Inferior parietal cortex (tissue), 1 donor: ENCODE measurements at regions not wholly inside any gene's neighbourhood (a gene's known extent, or its start where the extent isn't known, plus 50 kb on each side); places are given as distances from the start of the nearest gene placed in this dataset.
"Not testable (repeated sequence)": the region's sequence is repeated elsewhere in the genome, so short reads cannot be mapped to it uniquely, and the experiment has no call there.

ENCODE experiments used
- DNase-seq: peaks from one replicate; pipeline ENCODE4 v3.0.0-alpha.2; 2016; ENCODE audit errors: extremely low spot score

DNA sequence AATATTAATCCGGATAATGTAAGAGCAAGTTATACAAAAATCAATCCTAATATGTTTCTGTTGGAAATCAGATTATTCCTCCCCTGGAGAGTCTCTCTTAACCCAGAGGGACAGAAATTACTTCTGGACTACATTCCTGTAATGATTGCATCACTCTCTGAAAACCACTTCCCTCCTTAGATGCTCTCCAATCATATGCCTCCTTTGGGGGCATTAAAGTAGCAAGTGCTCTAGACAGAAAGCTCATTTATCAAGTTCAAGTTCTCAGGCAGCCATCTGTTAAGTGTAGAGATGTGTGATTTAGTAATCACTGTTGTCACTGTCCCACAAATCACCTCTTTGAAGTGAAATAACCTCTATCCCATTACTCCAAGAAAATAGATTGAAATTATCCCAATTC, 247.1 kb downstream of the SLCO4C1 start:
- DNase-seq: no peak

- DNase-seq: not testable (repeated sequence)
Measured at GRCh38 chr5:102047073-102047472, 249.0 kb downstream of the SLCO4C1 start.

DNA sequence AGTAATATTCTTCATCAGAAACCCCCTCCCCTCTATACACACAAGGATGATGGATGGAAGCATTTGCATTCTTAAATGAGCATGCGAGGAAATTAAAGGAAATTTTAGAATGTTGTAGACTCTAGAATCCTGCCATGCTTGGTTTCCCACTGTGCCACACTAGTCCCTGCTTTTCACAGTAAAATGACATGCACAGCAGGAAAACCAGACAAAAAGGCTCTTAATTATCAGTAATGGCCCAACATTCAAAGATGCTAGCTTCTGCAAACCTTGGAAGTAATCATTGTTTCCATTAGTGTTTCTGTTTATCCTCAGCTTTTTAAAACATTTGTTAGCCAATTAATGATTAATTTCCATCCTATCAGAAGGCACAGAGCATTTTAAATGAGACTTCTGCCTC, 255.8 kb downstream of the SLCO4C1 start:
- no peak for DNase-seq

DNA sequence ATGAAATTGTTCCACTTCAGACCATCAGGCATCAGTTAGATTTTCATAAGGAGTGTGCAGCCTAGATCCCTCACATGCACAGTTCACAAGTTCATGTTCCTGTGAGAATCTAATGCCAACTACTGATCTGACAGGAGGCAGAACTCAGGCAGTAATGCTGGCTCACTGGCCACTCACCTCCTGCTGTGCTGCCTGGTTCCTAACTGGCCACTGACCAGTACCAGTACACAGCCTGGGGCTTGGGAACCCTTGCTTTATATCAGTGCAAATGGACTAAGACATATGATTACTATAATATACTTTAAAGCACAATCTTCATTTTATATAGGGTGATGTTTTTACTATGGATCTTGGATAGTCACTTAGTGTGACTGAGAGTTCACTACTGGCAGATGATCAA, 259.2 kb downstream of the SLCO4C1 start:
- DNase-seq: no peak

DNA sequence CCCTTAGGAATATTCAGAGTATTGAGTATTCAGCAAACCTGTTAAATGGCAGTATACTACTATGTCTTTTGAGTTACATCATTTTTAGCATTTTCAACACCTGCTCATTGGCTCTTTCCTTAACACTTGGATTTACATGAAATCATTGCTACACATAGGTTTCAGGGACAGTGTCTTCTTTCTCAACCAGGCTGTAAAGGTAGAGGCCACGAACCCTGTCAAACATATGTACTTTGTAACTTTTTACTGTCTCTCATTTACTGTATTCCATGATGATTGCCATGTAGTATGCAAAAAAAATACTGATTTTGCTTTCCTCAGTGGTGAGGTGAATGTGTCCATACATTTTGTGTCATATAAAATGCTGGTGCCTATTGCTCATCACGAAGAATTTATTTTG, 264.4 kb downstream of the SLCO4C1 start:
- no peak for DNase-seq

GRCh38 chr5:102018690-102019089, 277.4 kb downstream of the SLCO4C1 start:
- no peak for DNase-seq

- no peak for DNase-seq
Measured at GRCh38 chr5:102018279-102018678, 277.8 kb downstream of the SLCO4C1 start.

DNA sequence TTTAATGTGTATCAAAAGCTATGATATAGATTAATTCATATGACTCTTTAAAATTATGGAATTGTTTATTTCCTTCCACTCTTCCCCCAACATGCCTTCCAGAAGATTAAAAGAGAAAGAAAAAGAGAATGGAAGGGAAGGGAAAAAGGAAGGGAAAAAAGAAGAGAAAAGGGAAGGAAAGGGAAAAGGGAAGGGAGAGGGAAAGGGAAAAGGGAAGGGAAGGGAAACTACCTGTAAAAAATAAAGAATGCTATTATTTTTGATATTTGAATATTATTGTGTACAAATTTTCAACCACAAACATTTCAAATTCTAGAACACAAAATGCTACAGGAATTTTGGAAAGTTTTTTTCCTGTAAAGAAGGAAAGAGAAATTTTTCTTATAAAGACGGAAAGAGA, 281.7 kb downstream of the SLCO4C1 start:
- DNase-seq: no peak

GRCh38 chr5:102010644-102011043, 285.4 kb downstream of the SLCO4C1 start:
- no peak for DNase-seq

DNA sequence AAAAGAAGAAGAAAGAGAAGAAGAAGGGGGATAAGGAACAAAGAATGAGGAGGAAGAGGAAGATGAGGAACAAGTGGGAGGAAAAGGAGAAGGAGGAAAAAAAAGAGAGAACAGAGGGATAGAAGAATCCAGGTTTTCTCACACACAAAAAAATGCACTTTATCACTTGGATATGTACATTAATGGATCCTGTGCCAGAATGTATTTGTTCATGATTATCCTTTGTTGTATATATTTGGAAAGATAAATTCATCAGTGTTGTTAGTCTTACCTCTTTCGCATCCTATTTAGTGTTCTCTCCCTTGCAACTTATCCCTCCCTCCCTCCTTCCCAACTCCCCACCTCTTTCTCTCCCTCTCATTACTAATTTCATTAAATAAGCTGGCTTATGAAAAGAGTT, 298.8 kb downstream of the SLCO4C1 start:
- no peak for DNase-seq

- no peak for DNase-seq
Measured at GRCh38 chr5:101995585-101995984, 300.5 kb downstream of the SLCO4C1 start.

GRCh38 chr5:101991486-101991885, 304.6 kb downstream of the SLCO4C1 start:
- no peak for DNase-seq

- DNase-seq: no peak
Measured at GRCh38 chr5:101989659-101990058, 306.4 kb downstream of the SLCO4C1 start.

GRCh38 chr5:101977729-101978345, 318.2 kb downstream of the SLCO4C1 start:
- peak; percentile 72 for DNase-seq

GRCh38 chr5:101976933-101977332, 319.2 kb downstream of the SLCO4C1 start:
- DNase-seq: no peak

DNA sequence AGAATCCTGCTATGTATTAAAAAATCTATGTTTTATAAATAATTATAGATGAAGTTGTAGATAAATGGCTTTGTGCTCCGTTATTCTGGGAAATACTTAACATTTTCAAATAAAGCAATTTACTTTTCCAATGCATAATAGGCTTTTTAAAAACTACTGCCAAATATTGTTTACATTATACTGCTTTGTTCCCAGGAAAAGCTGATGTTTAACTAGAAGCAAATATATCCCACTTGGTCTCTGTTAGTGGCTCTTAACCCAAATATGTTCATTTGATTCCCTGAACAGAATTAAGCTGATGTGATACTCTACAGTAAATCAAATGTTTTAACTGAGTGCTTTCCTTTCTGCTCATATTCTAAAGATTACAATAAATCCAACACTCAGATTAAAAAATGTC, 326.3 kb downstream of the SLCO4C1 start:
- DNase-seq: no peak

DNA sequence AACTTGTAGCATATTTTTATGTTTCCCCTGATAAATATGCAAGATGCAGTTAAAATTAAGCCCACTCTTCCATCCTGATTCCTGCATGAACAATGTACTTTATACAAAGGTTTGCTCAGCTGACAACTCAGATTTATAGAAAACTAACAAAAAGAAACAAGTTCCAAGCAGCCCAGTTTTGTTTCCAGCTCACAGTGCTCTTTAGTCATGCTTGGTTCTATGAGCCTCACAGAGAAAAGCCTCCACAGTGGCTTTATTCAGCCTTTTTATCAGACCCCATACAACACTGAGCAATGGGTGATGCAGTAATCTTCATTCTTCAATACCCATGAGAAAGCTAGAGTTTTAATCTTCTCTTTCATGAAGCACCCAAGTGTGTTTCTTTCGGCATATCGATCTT, 329.6 kb downstream of the SLCO4C1 start:
- DNase-seq: no peak

DNA sequence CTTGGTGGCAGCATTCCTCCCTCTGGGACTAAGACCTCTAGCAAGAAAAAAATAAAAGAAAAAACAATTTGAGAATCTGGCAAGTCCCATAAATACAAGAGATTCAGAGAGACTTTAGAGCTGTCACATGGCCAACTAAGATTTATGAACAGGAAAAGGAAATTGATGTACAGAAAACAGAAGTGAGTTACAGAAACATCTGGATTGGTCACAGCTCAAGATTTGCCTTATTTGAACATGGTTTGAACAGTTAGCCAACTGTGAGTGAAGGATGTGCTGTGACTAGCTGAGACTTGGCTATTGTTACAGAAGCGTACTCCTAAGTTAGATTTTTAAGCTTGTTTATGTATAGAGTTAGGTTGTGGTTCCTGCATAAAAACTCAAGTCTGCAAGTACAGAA, 340.2 kb downstream of the SLCO4C1 start:
- DNase-seq: no peak

- no peak for DNase-seq
Measured at GRCh38 chr5:101950019-101950418, 346.1 kb downstream of the SLCO4C1 start.

GRCh38 chr5:101948615-101949014, 347.5 kb downstream of the SLCO4C1 start:
- no peak for DNase-seq

GRCh38 chr5:101943784-101944183, 352.3 kb downstream of the SLCO4C1 start:
- no peak for DNase-seq

DNA sequence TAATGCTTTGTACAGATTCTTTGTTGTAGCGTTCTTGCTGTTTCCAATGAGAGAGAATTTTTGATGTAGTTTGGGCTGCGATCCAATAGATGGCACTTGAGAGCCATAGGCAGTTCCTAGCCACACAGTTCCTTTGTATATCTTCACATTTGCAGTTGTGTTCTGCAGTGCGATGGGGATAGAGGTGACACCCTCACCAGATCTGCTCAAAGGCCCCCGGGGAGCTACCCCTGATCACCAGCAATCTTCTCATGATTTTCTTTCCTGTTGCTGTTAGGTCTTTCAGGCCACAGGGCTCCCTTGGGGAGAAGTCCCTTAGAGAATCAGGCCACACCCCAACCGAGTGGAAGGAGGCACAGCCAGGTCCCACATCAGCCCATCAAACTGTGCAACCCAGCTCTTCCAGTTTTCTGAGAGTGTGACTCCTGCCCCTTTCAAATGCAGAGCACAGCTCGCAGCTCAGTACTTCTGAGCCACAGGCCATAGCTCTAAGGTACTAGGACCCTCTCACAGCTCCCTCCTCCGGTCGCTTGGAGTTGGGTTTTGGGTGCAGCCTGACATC, 353.7 kb downstream of the SLCO4C1 start:
- peak; percentile 61 for DNase-seq

DNA sequence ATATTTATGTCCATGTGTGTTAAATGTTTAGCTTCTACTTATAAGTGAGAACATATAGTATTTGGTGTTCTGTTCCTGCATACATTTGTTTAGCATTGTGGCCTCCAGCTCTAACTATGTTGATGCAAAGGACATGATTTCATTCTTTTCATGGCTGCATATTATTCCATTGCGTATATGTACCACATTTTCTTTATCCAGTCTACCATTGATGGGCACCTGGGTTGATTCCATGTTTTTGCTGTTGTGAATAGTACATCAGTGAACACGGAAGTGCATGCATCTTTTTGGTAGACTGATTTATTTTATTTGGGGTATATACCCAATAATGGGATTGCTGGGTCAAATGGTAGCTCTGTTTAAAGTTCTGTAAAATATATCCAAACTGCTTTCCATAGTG, 359.0 kb downstream of the SLCO4C1 start:
- DNase-seq: no peak

DNA sequence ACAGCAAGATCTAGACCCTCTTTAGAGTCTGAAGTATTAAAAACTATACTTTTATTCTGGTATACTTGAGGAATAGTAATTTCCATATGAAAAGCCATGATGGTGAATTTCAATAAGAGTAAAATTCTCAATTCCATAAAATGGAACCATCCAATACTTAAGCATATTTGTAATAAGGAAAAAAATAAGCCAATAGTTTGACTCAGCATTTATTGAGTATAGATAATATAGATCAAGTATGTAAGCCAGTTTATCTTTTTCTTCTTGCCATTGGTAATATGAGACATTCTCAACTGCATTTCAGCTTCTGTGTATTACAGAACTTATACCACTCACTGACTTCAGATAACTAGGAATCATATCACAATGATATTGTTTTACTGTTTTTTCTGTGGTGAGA, 361.0 kb downstream of the SLCO4C1 start:
- DNase-seq: no peak
